ENCODE measurements at regions not wholly inside any gene's neighbourhood (a gene's known extent, or its start where the extent isn't known, plus 50 kb on each side); places are given as distances from the start of the nearest gene placed in this dataset.
A peak's percentile ranks its signal among the peaks of the same experiment; 100 is the strongest.

DNA sequence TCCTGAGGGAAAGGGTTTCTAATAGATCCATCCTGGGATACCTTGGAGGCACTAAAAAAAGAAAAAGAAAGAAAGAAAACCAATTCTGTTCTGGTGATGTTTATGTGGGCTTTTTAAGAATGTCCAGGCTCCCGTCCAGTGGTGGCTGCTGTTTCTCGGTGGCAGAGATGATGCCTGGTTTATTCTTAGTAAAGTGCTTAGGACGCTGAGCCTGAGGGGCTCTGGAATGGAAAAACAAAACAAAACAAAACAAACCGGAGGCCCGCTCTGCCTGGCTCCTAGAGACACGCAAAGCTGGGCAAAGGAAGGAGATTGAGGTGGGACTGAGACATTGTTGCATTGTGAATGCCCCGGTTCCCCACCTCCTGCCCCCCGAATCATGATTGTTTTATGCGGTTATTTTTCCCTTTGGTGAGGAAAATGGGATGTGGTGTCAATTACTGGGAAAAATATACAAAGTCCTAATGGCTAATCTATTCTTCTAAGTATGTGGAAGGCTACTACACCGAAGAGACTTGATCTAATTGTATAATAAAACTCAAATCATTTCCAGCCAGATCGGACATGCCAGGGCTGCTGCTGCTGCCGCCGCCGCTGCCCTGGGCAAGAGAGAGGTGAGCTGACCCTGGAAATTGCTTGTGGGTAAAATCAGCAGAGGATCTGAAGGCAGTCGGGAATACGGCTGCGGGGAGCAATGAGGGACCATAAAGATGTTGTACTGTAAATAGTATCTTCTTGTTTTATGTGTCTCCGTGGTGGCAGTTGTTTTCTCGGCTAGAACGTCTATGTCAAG is 644.9 kb downstream of the CCDC171 start:
- no peak overlapping the region for H3K27ac Mint-ChIP-seq
- Histone ChIP-seq H3K27me3 (ENCODE audit: insufficient read depth, low read length) (no peaks in the 10 kb centered on the region), H3K27ac (ENCODE audit: low read depth, low read length) (no peak overlapping the region), H3K4me3 (ENCODE audit: low read length in 2 of 2) (no peak overlapping the region), H3K4me1 (ENCODE audit: insufficient read depth, low read length) (no peaks in the 10 kb centered on the region), H3K9me3 (ENCODE audit: control insufficient read depth in 1 of 2, low read length in 2 of 2) (no peaks in the 10 kb centered on the region), H3K36me3 (ENCODE audit: insufficient read depth, low read length) (no peaks in the 10 kb centered on the region)
- ChIA-PET POLR2A (ENCODE audit: partially characterized antibody) (no interaction called here), CTCF (ENCODE audit: partially characterized antibody) (no interaction called here)
- H3K4me1 Mint-ChIP-seq, result no peaks in the 10 kb centered on the region
- peaks cover 0 to 7% (median 2%) of the 10 kb centered on the region in 8 donors for H3K9me3 Mint-ChIP-seq
- no peak overlapping the region for H3K4me3 Mint-ChIP-seq
- H3K27me3 Mint-ChIP-seq, result no peaks in the 10 kb centered on the region
- intact Hi-C loops (cut with micrococcal nuclease), result no loop called here
- DNase-seq, result no peak
- H3K36me3 Mint-ChIP-seq, result no peaks in the 10 kb centered on the region

DNA sequence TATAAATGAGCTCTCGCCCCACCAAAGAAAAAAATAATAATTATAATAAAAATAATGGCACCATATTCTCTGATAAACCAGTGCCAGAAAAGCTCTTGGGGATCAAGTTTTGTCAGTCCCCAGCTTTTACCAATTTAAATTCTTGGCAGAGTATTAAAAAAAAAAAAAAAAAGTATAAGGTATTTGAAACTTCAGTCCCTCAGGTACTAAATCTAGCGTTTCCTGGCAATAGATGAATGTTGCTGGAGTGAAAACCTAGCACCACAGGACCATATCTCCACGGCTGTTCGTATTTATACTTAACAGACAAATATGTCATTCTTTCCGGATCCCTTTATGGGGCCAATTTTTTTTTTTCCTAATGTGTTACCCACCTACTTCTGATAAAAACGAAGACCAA is 646.2 kb downstream of the CCDC171 start:
- Mint-ChIP-seq H3K4me1 (no peaks in the 10 kb centered on the region), H3K27ac (no peak overlapping the region), H3K27me3 (no peaks in the 10 kb centered on the region), H3K36me3 (no peaks in the 10 kb centered on the region), H3K4me3 (no peak overlapping the region), H3K9me3 (peaks cover 0 to 9% (median 2%) of the 10 kb centered on the region in 8 donors)
- ChIA-PET CTCF (ENCODE audit: partially characterized antibody) (no interaction called here), POLR2A (ENCODE audit: partially characterized antibody) (no interaction called here)
- intact Hi-C loops (cut with micrococcal nuclease), result no loop called here
- no peak overlapping the region for H3K4me3 ChIP-seq (ENCODE audit: low read length in 2 of 2)
- DNase-seq, result no peak
- no peaks in the 10 kb centered on the region for H3K27me3 ChIP-seq (ENCODE audit: insufficient read depth, low read length)
- no peaks in the 10 kb centered on the region for H3K9me3 ChIP-seq (ENCODE audit: control insufficient read depth in 1 of 2, low read length in 2 of 2)
- H3K27ac ChIP-seq (ENCODE audit: low read depth, low read length), result no peak overlapping the region
- no peaks in the 10 kb centered on the region for H3K4me1 ChIP-seq (ENCODE audit: insufficient read depth, low read length)
- no peaks in the 10 kb centered on the region for H3K36me3 ChIP-seq (ENCODE audit: insufficient read depth, low read length)

DNA sequence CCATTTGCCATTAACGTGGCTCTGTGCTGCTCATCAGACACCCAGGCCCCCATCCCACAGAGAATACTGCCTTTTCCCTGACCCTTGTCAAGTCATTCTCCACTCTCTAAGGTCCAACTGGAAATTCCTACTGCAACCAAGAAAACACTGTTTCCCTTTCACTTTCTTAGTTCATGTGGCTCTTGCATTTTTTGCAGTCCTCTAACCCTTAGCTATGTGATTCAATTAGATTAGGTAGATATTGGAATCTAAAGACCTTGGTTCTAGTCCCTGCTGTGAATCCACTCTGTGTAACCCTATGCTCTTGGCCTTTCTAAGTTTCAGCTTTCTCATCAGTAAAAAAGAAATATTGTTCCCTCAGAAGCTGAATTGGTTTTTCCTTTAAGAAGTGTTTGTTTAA is 649.4 kb downstream of the CCDC171 start:
- no peaks in the 10 kb centered on the region for H3K27me3 Mint-ChIP-seq
- ChIA-PET POLR2A (ENCODE audit: partially characterized antibody) (no interaction called here), CTCF (ENCODE audit: partially characterized antibody) (no interaction called here)
- Histone ChIP-seq H3K9me3 (ENCODE audit: control insufficient read depth in 1 of 2, low read length in 2 of 2) (no peaks in the 10 kb centered on the region), H3K36me3 (ENCODE audit: insufficient read depth, low read length) (no peaks in the 10 kb centered on the region), H3K4me3 (ENCODE audit: low read length in 2 of 2) (no peak overlapping the region), H3K27ac (ENCODE audit: low read depth, low read length) (no peak overlapping the region), H3K4me1 (ENCODE audit: insufficient read depth, low read length) (no peaks in the 10 kb centered on the region), H3K27me3 (ENCODE audit: insufficient read depth, low read length) (no peaks in the 10 kb centered on the region)
- no peaks in the 10 kb centered on the region for H3K4me1 Mint-ChIP-seq
- H3K9me3 Mint-ChIP-seq, result peaks cover 0 to 14% (median 5%) of the 10 kb centered on the region in 8 donors
- H3K27ac Mint-ChIP-seq, result no peak overlapping the region
- no peak for DNase-seq
- H3K4me3 Mint-ChIP-seq, result peak overlapping the region in 1 of 8 donors; percentile 13
- no peaks in the 10 kb centered on the region for H3K36me3 Mint-ChIP-seq
- intact Hi-C loops (cut with micrococcal nuclease), result no loop called here

DNA sequence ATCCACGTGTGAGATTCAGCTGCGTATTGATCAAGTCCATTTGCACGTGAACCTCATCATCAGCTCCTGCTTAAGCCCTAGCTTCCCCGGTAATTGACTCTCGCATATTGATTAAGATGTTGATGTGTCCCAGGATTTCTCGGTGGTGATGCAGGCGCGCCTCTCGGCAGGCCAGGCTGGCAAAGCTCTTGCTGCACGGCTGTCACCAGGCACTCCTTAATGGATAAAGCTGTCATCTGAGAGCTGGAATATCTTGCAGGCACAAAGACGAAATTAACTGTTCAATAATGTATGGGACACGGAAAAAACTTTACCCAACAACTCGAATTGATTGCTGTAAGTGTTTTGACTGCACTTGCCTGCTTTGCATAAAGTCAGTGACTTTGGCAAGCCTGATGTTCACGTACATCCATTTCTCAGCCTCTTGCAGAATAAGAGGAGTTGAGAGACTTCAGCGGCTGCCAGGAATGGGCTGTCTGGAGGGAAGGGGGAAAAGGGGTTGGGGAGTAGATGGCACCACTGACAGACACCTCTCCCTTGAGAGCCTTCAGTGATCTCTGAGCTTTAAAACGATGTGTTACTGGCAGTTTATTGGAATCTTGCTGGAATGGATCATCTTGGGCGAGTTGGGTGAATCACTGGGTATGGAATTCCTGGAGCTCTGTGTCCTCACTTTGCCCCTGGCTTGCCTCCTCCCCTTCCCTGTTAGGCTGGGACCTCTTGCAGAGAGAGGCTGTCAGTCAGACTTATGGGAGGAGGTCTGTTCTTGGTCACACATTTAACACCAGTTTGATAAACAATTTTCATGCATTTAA is 650.3 kb downstream of the CCDC171 start:
- no peaks in the 10 kb centered on the region for H3K4me1 Mint-ChIP-seq
- Histone ChIP-seq H3K36me3 (ENCODE audit: insufficient read depth, low read length) (no peaks in the 10 kb centered on the region), H3K4me3 (ENCODE audit: low read length in 2 of 2) (no peak overlapping the region), H3K4me1 (ENCODE audit: insufficient read depth, low read length) (no peaks in the 10 kb centered on the region), H3K27me3 (ENCODE audit: insufficient read depth, low read length) (no peaks in the 10 kb centered on the region), H3K9me3 (ENCODE audit: control insufficient read depth in 1 of 2, low read length in 2 of 2) (no peaks in the 10 kb centered on the region), H3K27ac (ENCODE audit: low read depth, low read length) (no peak overlapping the region)
- H3K36me3 Mint-ChIP-seq, result no peaks in the 10 kb centered on the region
- CTCF ChIA-PET (ENCODE audit: partially characterized antibody), result no interaction called here
- no peak overlapping the region for H3K4me3 Mint-ChIP-seq
- no peaks in the 10 kb centered on the region for H3K27me3 Mint-ChIP-seq
- DNase-seq, result no peak
- peaks cover 0 to 14% (median 6%) of the 10 kb centered on the region in 8 donors for H3K9me3 Mint-ChIP-seq
- POLR2A ChIA-PET (ENCODE audit: partially characterized antibody), result no interaction called here
- no peak overlapping the region for H3K27ac Mint-ChIP-seq
- intact Hi-C loops (cut with micrococcal nuclease), result no loop called here

DNA sequence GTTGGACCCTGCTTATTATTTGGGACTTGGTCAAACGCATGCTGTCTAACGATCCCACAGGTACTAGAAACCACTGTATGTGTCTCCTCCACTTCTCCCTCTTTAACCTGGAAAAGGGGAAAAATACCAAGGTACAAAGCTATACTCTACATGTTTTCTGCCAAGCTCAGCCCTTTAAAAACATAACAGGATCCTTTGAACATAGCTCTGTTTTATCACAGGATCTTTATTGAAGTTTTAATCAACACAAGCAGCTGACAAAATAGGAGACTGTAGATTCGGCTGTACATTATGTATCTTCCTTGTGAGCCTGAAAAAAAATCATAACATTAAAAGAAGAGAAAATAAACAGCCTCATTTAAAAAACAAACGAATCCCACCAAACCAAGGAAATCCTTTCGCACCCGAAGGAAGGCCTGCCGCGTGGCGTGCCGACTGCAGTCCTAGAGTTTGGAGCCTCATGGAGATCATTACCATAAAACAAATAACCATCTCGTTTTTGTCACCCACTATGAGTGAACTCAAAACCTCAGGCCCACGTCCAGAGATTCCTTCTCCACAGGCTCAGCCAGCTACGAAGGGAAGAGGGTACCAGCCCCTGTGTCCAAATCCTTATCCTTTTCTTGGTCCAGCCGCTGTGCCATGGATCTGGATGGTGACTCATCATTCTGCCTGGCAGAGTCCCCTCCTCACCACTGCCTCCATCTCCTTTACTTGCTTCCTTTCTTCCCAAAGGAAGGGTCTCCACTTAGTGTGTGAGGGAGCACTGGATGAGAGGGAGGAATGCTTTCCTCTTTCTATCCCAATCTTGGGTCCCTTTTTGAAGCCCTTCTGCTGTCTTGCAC is 651.1 kb downstream of the CCDC171 start:
- no peaks in the 10 kb centered on the region for H3K9me3 ChIP-seq (ENCODE audit: control insufficient read depth in 1 of 2, low read length in 2 of 2)

DNA sequence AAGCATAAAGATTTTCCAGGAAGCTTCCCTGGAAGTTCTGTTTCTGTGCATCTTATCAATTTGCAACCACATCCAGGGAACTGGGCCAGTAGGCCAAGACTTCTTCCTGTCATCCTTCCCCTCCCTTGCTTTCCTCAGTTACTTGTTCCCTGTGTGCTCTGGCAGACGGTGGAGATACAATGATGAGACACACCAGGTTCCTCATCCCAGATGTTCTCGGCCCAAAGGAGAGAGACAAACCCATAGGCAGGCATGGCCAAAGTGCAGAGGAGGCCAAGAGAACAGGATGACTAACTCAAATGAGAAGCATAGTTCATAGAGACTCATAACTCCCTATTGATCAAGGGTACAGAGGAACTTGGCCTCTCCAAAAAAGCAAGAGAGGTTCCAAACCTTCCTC is 652.6 kb downstream of the CCDC171 start:
- intact Hi-C loops (cut with micrococcal nuclease), result no loop called here
- POLR2A ChIA-PET (ENCODE audit: partially characterized antibody), result no interaction called here

More for the DNA sequence above, 651.1 kb downstream of the CCDC171 start:
- intact Hi-C loops (cut with micrococcal nuclease), result no loop called here
- Histone ChIP-seq H3K27me3 (ENCODE audit: insufficient read depth, low read length) (no peaks in the 10 kb centered on the region), H3K4me3 (ENCODE audit: low read length in 2 of 2) (no peak overlapping the region), H3K4me1 (ENCODE audit: insufficient read depth, low read length) (no peaks in the 10 kb centered on the region), H3K27ac (ENCODE audit: low read depth, low read length) (no peak overlapping the region), H3K36me3 (ENCODE audit: insufficient read depth, low read length) (no peaks in the 10 kb centered on the region)
- Mint-ChIP-seq H3K4me3 (no peak overlapping the region), H3K27me3 (no peaks in the 10 kb centered on the region), H3K9me3 (peaks cover 0 to 14% (median 6%) of the 10 kb centered on the region in 8 donors), H3K4me1 (no peaks in the 10 kb centered on the region), H3K27ac (no peak overlapping the region), H3K36me3 (no peaks in the 10 kb centered on the region)
- ChIA-PET POLR2A (ENCODE audit: partially characterized antibody) (no interaction called here), CTCF (ENCODE audit: partially characterized antibody) (no interaction called here)
- DNase-seq, result no peak

DNA sequence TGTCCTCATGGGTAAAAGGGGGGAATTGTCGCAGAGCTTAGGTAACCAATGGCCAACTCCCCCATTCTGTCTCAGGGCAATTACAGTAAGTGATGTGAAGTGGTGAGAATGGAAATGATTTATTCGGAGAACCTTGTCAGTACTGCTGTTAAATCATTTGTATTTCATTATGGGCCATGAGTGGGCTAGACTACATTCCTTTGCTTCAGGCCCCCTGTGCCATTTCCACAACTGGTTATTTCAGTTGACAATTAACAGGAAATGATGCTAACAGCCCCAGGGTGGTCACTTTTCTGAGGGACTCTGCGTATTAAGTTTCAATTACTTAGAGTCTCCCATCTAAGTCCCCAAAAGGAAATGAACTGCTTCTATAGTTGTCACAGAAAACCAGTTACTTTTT is 653.7 kb downstream of the CCDC171 start:
- Histone ChIP-seq H3K36me3 (ENCODE audit: insufficient read depth, low read length) (no peaks in the 10 kb centered on the region), H3K27ac (ENCODE audit: low read depth, low read length) (no peak overlapping the region), H3K4me3 (ENCODE audit: low read length in 2 of 2) (no peak overlapping the region), H3K4me1 (ENCODE audit: insufficient read depth, low read length) (no peaks in the 10 kb centered on the region), H3K27me3 (ENCODE audit: insufficient read depth, low read length) (no peaks in the 10 kb centered on the region), H3K9me3 (ENCODE audit: control insufficient read depth in 1 of 2, low read length in 2 of 2) (no peaks in the 10 kb centered on the region)
- Mint-ChIP-seq H3K27ac (no peak overlapping the region), H3K4me3 (no peak overlapping the region), H3K36me3 (no peaks in the 10 kb centered on the region), H3K9me3 (peaks cover 0 to 10% (median 7%) of the 10 kb centered on the region in 8 donors), H3K4me1 (no peaks in the 10 kb centered on the region), H3K27me3 (no peaks in the 10 kb centered on the region)
- ChIA-PET CTCF (ENCODE audit: partially characterized antibody) (no interaction called here), POLR2A (ENCODE audit: partially characterized antibody) (no interaction called here)
- no peak for DNase-seq
- intact Hi-C loops (cut with micrococcal nuclease), result no loop called here

More for the DNA sequence above, 652.6 kb downstream of the CCDC171 start:
- CTCF ChIA-PET (ENCODE audit: partially characterized antibody), result no interaction called here
- no peak overlapping the region for H3K4me3 ChIP-seq (ENCODE audit: low read length in 2 of 2)
- no peaks in the 10 kb centered on the region for H3K36me3 ChIP-seq (ENCODE audit: insufficient read depth, low read length)
- peaks cover 0 to 10% (median 7%) of the 10 kb centered on the region in 8 donors for H3K9me3 Mint-ChIP-seq
- no peaks in the 10 kb centered on the region for H3K27me3 Mint-ChIP-seq
- H3K27ac ChIP-seq (ENCODE audit: low read depth, low read length), result no peak overlapping the region
- H3K27ac Mint-ChIP-seq, result no peak overlapping the region
- H3K27me3 ChIP-seq (ENCODE audit: insufficient read depth, low read length), result no peaks in the 10 kb centered on the region
- no peaks in the 10 kb centered on the region for H3K4me1 ChIP-seq (ENCODE audit: insufficient read depth, low read length)
- no peaks in the 10 kb centered on the region for H3K9me3 ChIP-seq (ENCODE audit: control insufficient read depth in 1 of 2, low read length in 2 of 2)
- no peaks in the 10 kb centered on the region for H3K36me3 Mint-ChIP-seq
- H3K4me3 Mint-ChIP-seq, result no peak overlapping the region
- H3K4me1 Mint-ChIP-seq, result no peaks in the 10 kb centered on the region
- no peak for DNase-seq
